ENCODE measurements at regions not wholly inside any gene's neighbourhood (a gene's known extent, or its start where the extent isn't known, plus 50 kb on each side); places are given as distances from the start of the nearest gene placed in this dataset.

GRCh38 chr13:76795701-76796695, 90.2 kb downstream of the KCTD12 start:
- no peak for FAIRE-seq
- DNase-seq (ENCODE audit: low read depth in 1 of 2, low spot score in 2 of 2): no peak

More at GRCh38 chr13:76795701-76796695, 90.2 kb downstream of the KCTD12 start:
- H2BK15ac ChIP-seq (ENCODE audit: low read length): no peak overlapping the region
- H2BK12ac ChIP-seq (ENCODE audit: low read depth, low read length): no peak overlapping the region
- no peak overlapping the region for H3K4me2 ChIP-seq (ENCODE audit: insufficient read depth in 1 of 2, low read depth in 2 of 2, low read length in 2 of 2)
- H3K9ac ChIP-seq (replicated peaks in 1 of 4; ENCODE audit: extremely low read depth in 1 of 4, low read depth in 3 of 4, low read length in 3 of 4): no peak overlapping the region
- no peak for TF ChIP-seq RFX5 (IDR thresholded peaks at IDR 0.05; ENCODE audit: borderline replicate concordance, low read depth, low read length)
- no peak for TF ChIP-seq TEAD4 (IDR thresholded peaks at IDR 0.05; ENCODE audit: low read depth, low read length)
- TF ChIP-seq POLR2A (IDR thresholded peaks at IDR 0.05; ENCODE audit: control extremely low read depth in 1 of 2, low read depth in 2 of 2, low read length in 2 of 2): no peak
- TF ChIP-seq E2F6 (IDR thresholded peaks at IDR 0.05): no peak
- H3K27ac ChIP-seq (ENCODE audit: low read depth, low read length): no peak overlapping the region
- H3K18ac ChIP-seq (ENCODE audit: extremely low read depth, low read length): no peak overlapping the region
- H3K4ac ChIP-seq (replicated peaks; ENCODE audit: insufficient read length, low read depth, low read length): no peak overlapping the region
- no peaks in the 10 kb centered on the region for H3K36me3 ChIP-seq (ENCODE audit: control insufficient read depth in 2 of 4, insufficient read depth in 4 of 4, low read length in 3 of 4)
- no peak overlapping the region for H4K91ac ChIP-seq (replicated peaks; ENCODE audit: insufficient read length, low read length)
- no peaks in the 10 kb centered on the region for H3K79me2 ChIP-seq (ENCODE audit: control insufficient read depth in 1 of 2, insufficient read depth in 2 of 2, low read length in 2 of 2)
- H4K5ac ChIP-seq (ENCODE audit: insufficient read length, low read depth, low read length): no peak overlapping the region
- H3K23me2 ChIP-seq (ENCODE audit: low read depth, low read length): no peaks in the 10 kb centered on the region
- H3K9me3 ChIP-seq (ENCODE audit: insufficient read depth in 2 of 2, low read depth in 1 of 2, low read length in 1 of 2): no peaks in the 10 kb centered on the region
- no peak overlapping the region for H3K14ac ChIP-seq (ENCODE audit: insufficient read length)
- peaks cover 0 to 3% (median 0%) of the 10 kb centered on the region in 4 experiments; a peak in 1 of 7 replicates for H3K4me1 ChIP-seq (replicated peaks in 1 of 4; ENCODE audit: control insufficient read depth in 3 of 4, insufficient read depth in 4 of 4, low read length in 3 of 4)
- ChIA-PET CTCF (ENCODE audit: partially characterized antibody) (interaction anchor here (0.5 to 1.4 kb wide), 2 partner anchors 8 to 74 kb away, joined by 3 to 4 read pairs; no protein-coding TSS in a partner anchor), POLR2A (ENCODE audit: partially characterized antibody) (no interaction called here)
- H3K23ac ChIP-seq (ENCODE audit: insufficient read length): no peak overlapping the region
- H3K56ac ChIP-seq (replicated peaks; ENCODE audit: insufficient read length, low read depth, low read length): no peak overlapping the region
- no peaks in the 10 kb centered on the region for H4K20me1 ChIP-seq (replicated peaks in 1 of 2; ENCODE audit: control insufficient read depth in 1 of 2, insufficient read depth in 2 of 2, low read length in 2 of 2)
- H3K4me3 ChIP-seq (ENCODE audit: extremely low read depth in 1 of 4, insufficient read depth in 2 of 4, low read depth in 3 of 4, low read length in 4 of 4): no peak overlapping the region
- H2BK20ac ChIP-seq (ENCODE audit: low read length): no peak overlapping the region
- H2AK5ac ChIP-seq (ENCODE audit: low read depth, low read length): no peak overlapping the region
- H2AFZ ChIP-seq (ENCODE audit: low read length): no peak overlapping the region
- no peak overlapping the region for H4K8ac ChIP-seq (ENCODE audit: extremely low read depth, insufficient read depth, low read length)
- H2BK5ac ChIP-seq (ENCODE audit: low read depth, low read length): no peak overlapping the region
- H3K27me3 ChIP-seq (replicated peaks in 1 of 4; ENCODE audit: control insufficient read depth in 3 of 4, extremely low read depth in 1 of 4, insufficient read depth in 3 of 4, low read length in 3 of 4): no peaks in the 10 kb centered on the region
- H2BK120ac ChIP-seq (replicated peaks; ENCODE audit: low read depth, low read length): no peak overlapping the region
- WGBS, 2 experiments (ENCODE audit: extremely low coverage in 1 of 2, insufficient coverage in 1 of 2, insufficient read length in 1 of 2, insufficient replicate concordance in 2 of 2, low coverage in 1 of 2, low lambda C conversion rate in 2 of 2, missing lambda C conversion rate in 1 of 2): 91% methylated on average over 5 of the region's 5 CpGs; no CpG with 5 or more reads in 1 of the 2 experiments
- H3K79me1 ChIP-seq (ENCODE audit: low read depth, low read length): no peaks in the 10 kb centered on the region

Measured in H1 (cell line).